SKM-1 (cell line): ENCODE measurements at regions not wholly inside any gene's neighbourhood (a gene's known extent, or its start where the extent isn't known, plus 50 kb on each side); places are given as distances from the start of the nearest gene placed in this dataset.

Experiments used
- DNase-seq: peaks from one replicate; lab custom pipeline; 2025; ENCODE audit not compliant: unreplicated experiment; lab: John Stamatoyannopoulos, UW

GRCh38 chr2:157935378-157935906, 59.3 kb upstream of the ACVR1 start:
- no peak for DNase-seq

GRCh38 chr2:157934684-157935377, 58.7 kb upstream of the ACVR1 start:
- DNase-seq: no peak

- no peak for DNase-seq
Observed at GRCh38 chr2:157933160-157933920, 57.2 kb upstream of the ACVR1 start.

GRCh38 chr2:157932480-157933159, 56.5 kb upstream of the ACVR1 start:
- DNase-seq: no peak

GRCh38 chr2:157931542-157931941, 55.4 kb upstream of the ACVR1 start:
- no peak for DNase-seq

GRCh38 chr2:157930728-157931127, 54.6 kb upstream of the ACVR1 start:
- no peak for DNase-seq

- DNase-seq: no peak
Observed at GRCh38 chr2:157929871-157930667, 53.9 kb upstream of the ACVR1 start.

GRCh38 chr2:157928372-157928771, 52.2 kb upstream of the ACVR1 start:
- DNase-seq: no peak

- DNase-seq: no peak
Observed at GRCh38 chr2:157927155-157927554, 51.0 kb upstream of the ACVR1 start.
